HG02759 (cell line): ENCODE measurements at regions not wholly inside any gene's neighbourhood (a gene's known extent, or its start where the extent isn't known, plus 50 kb on each side); places are given as distances from the start of the nearest gene placed in this dataset.
"Not testable (repeated sequence)": the region's sequence is repeated elsewhere in the genome, so short reads cannot be mapped to it uniquely, and the experiment has no call there.

Experiments used
- ATAC-seq: cut with Tn5 transposase; IDR thresholded peaks from one replicate; pipeline ENCODE4 v1.9.1; 2021; ENCODE audit warnings: mild to moderate bottlenecking, moderate library complexity; ENCODE audit not compliant: unreplicated experiment

GRCh38 chr14:82759656-82760055 lies 1226.0 kb upstream of the SEL1L start:
- no peak for ATAC-seq

- ATAC-seq: no peak
These were observed 1232.5 kb upstream of the SEL1L start for GRCh38 chr14:82766123-82766522.

- ATAC-seq: no peak
These were observed 1233.3 kb upstream of the SEL1L start for GRCh38 chr14:82766996-82767395.

GRCh38 chr14:82776958-82777357 lies 1243.3 kb upstream of the SEL1L start:
- no peak for ATAC-seq

- no peak for ATAC-seq
These were observed 1244.4 kb upstream of the SEL1L start for GRCh38 chr14:82778008-82778590.

- ATAC-seq: no peak
These were observed 1244.9 kb upstream of the SEL1L start for GRCh38 chr14:82778601-82779000.

- ATAC-seq: no peak
These were observed 1245.6 kb upstream of the SEL1L start for GRCh38 chr14:82779301-82779700.

- ATAC-seq: no peak
These were observed 1252.3 kb upstream of the SEL1L start for GRCh38 chr14:82785756-82786482.

GRCh38 chr14:82786483-82786880 lies 1252.8 kb upstream of the SEL1L start:
- ATAC-seq: no peak

GRCh38 chr14:82796086-82796485 lies 1262.4 kb upstream of the SEL1L start:
- no peak for ATAC-seq

GRCh38 chr14:82798276-82798675 lies 1264.6 kb upstream of the SEL1L start:
- no peak for ATAC-seq

GRCh38 chr14:82805892-82806825 lies 1272.5 kb upstream of the SEL1L start:
- no peak for ATAC-seq

- ATAC-seq: no peak
These were observed 1277.6 kb upstream of the SEL1L start for GRCh38 chr14:82811246-82811645.

- ATAC-seq: not testable (repeated sequence)
These were observed 1280.7 kb upstream of the SEL1L start for GRCh38 chr14:82814339-82814738.

- ATAC-seq: no peak
These were observed 1296.9 kb upstream of the SEL1L start for GRCh38 chr14:82830596-82830995.

- no peak for ATAC-seq
These were observed 1302.8 kb upstream of the SEL1L start for GRCh38 chr14:82836256-82836950.

GRCh38 chr14:82837611-82838140 lies 1304.0 kb upstream of the SEL1L start:
- ATAC-seq: no peak

- no peak for ATAC-seq
These were observed 1316.9 kb upstream of the SEL1L start for GRCh38 chr14:82850576-82850975.

- no peak for ATAC-seq
These were observed 1320.5 kb upstream of the SEL1L start for GRCh38 chr14:82854131-82854530.

- no peak for ATAC-seq
These were observed 1321.2 kb upstream of the SEL1L start for GRCh38 chr14:82854901-82855300.

GRCh38 chr14:82855912-82856391 lies 1322.3 kb upstream of the SEL1L start:
- no peak for ATAC-seq
